Endothelial cell of umbilical vein (primary cell): ENCODE measurements at regions not wholly inside any gene's neighbourhood (a gene's known extent, or its start where the extent isn't known, plus 50 kb on each side); places are given as distances from the start of the nearest gene placed in this dataset.

Source experiments
- BruUV-seq: library from RNA; stranded (reverse); fragments of 400-500 nt; replicated peaks from 2 replicates; lab custom pipeline; 2021; lab: Mats Ljungman, UMichigan
- CTCF ChIA-PET: fragments of 300-600, 350-600 bp; sonication (Branson Sonifier 250); formaldehyde crosslinking; loops from one replicate; lab custom pipeline; 2021; ENCODE audit warnings: antibody characterized with exemption, inconsistent platforms; lab: Charles Lee
- POLR2A ChIA-PET: fragments of 300-600, 350-600 bp; sonication (Branson Sonifier 250); formaldehyde crosslinking; loops from one replicate; lab custom pipeline; 2021; ENCODE audit warnings: antibody characterized with exemption, inconsistent platforms; lab: Charles Lee
- DNase-seq: peaks from one replicate; pipeline ENCODE4 v3.0.0-alpha.2; 2011; ENCODE audit warnings: low read depth, low spot score
- FAIRE-seq: peaks from 2 replicates; lab custom pipeline; 2011; peaks lifted over from hg19 to GRCh38; lab: Jason Lieb, UNC
- H2AFZ ChIP-seq: 2 replicates; pipeline ENCODE4 v1.6.0; 2012; ENCODE audit warnings: low read depth, low read length, control low read depth, inconsistent platforms
- H3K27ac ChIP-seq: 2 replicates; pipeline ENCODE4 v1.5.1; 2011; ENCODE audit warnings: low read depth, mild to moderate bottlenecking, control low read depth, low read length, moderate library complexity; ENCODE audit not compliant: insufficient read depth
- H3K27me3 ChIP-seq, 2 experiments: 2 replicates each; pipeline versions ENCODE4 v1.6.0 to v1.6.1; 2011; ENCODE audit warnings: low read length in 2 of 2, mixed read lengths in 1 of 2; ENCODE audit not compliant: control insufficient read depth in 2 of 2, insufficient read depth in 2 of 2
- H3K36me3 ChIP-seq, 2 experiments: 2 replicates in 1 of 2; 3 replicates in 1 of 2; pipeline ENCODE4 v1.5.1; 2011; ENCODE audit warnings: low read length in 2 of 2, mild to moderate bottlenecking in 1 of 2, moderate library complexity in 1 of 2; ENCODE audit not compliant: control insufficient read depth in 2 of 2, insufficient read depth in 2 of 2; ENCODE audit errors: extremely low read depth in 1 of 2
- H3K4me1 ChIP-seq: 3 replicates; pipeline ENCODE4 v1.5.1; 2011; ENCODE audit warnings: mild to moderate bottlenecking, low read length; ENCODE audit not compliant: control insufficient read depth, insufficient read depth; ENCODE audit errors: extremely low read depth
- H3K4me2 ChIP-seq: 2 replicates; pipeline ENCODE4 v1.6.1; 2011; ENCODE audit warnings: low read length, control low read depth, mixed read lengths; ENCODE audit not compliant: insufficient read depth
- H3K4me3 ChIP-seq, 3 experiments: fragments of 200-600 bp in 1 of 3; sonication (generic), shearing (Covaris generic) in 1 of 3; replicated peaks in 1 of 3; 2 replicates each; pipeline ENCODE4 v1.5.1; 2011 to 2016; ENCODE audit warnings: control low read depth in 3 of 3, low read length in 3 of 3, mild to moderate bottlenecking in 2 of 3, inconsistent platforms in 1 of 3, low read depth in 1 of 3, moderate library complexity in 1 of 3; ENCODE audit not compliant: insufficient read depth in 1 of 3
- H3K79me2 ChIP-seq: 2 replicates; pipeline ENCODE4 v1.6.0; 2012; ENCODE audit warnings: low read length, inconsistent platforms; ENCODE audit not compliant: control insufficient read depth, insufficient read depth
- H3K9ac ChIP-seq: replicated peaks from 2 replicates; pipeline ENCODE3; 2011; ENCODE audit warnings: low read length, control low read depth; ENCODE audit not compliant: insufficient read depth; ENCODE audit errors: extremely low read depth
- H3K9me1 ChIP-seq: replicated peaks from 3 replicates; pipeline ENCODE4 v1.6.0; 2011; ENCODE audit warnings: mild to moderate bottlenecking, low read length; ENCODE audit not compliant: control insufficient read depth, insufficient read depth; ENCODE audit errors: extremely low read depth
- H3K9me3 ChIP-seq: replicated peaks from 2 replicates; pipeline ENCODE4 v1.5.1; 2012; ENCODE audit warnings: low read length, inconsistent platforms; ENCODE audit not compliant: control insufficient read depth, insufficient read depth
- H4K20me1 ChIP-seq: replicated peaks from 2 replicates; pipeline ENCODE3; 2011; ENCODE audit warnings: mild to moderate bottlenecking, low read length; ENCODE audit not compliant: control insufficient read depth, insufficient read depth; ENCODE audit errors: extremely low read depth
- CTCF ChIP-seq, 2 donors: IDR thresholded peaks; 1 replicate in 1 of 2; 2 replicates in 1 of 2; pipeline ENCODE4 v1.5.1; 2011; ENCODE audit warnings: low read length in 2 of 2, mild to moderate bottlenecking in 2 of 2, moderate library complexity in 2 of 2, control low read depth in 1 of 2, inconsistent platforms in 1 of 2, low read depth in 1 of 2; ENCODE audit not compliant: insufficient read depth in 1 of 2; ENCODE audit errors: extremely low read depth in 1 of 2
- EZH2 ChIP-seq: IDR thresholded peaks from 2 replicates; pipeline ENCODE4 v1.6.1; 2012; ENCODE audit warnings: borderline replicate concordance, low read depth, mild to moderate bottlenecking, moderate library complexity, low read length, inconsistent platforms; ENCODE audit not compliant: severe bottlenecking
- FOS ChIP-seq: IDR thresholded peaks from 2 replicates; pipeline ENCODE4 v1.6.1; 2011; ENCODE audit warnings: mild to moderate bottlenecking, low read length, moderate library complexity, borderline replicate concordance; ENCODE audit not compliant: insufficient read depth
- GATA2 ChIP-seq: IDR thresholded peaks from 2 replicates; pipeline ENCODE4 v1.7.0; 2011; ENCODE audit warnings: low read depth, mild to moderate bottlenecking, moderate library complexity, mixed read lengths, low read length; ENCODE audit not compliant: insufficient read length, insufficient read depth
- JUN ChIP-seq: IDR thresholded peaks from 2 replicates; pipeline ENCODE4 v1.6.1; 2011; ENCODE audit warnings: borderline replicate concordance, low read depth; ENCODE audit not compliant: insufficient read length, insufficient read depth
- MAX ChIP-seq: IDR thresholded peaks from 2 replicates; pipeline ENCODE4 v1.6.1; 2011; ENCODE audit not compliant: insufficient read depth, insufficient read length
- MYC ChIP-seq: IDR thresholded peaks from one replicate; pipeline ENCODE4 v1.6.1; 2011; ENCODE audit warnings: mild to moderate bottlenecking, low read depth, low read length
- POLR2A ChIP-seq: IDR thresholded peaks from 2 replicates; pipeline ENCODE4 v1.6.1; 2012; ENCODE audit warnings: low read depth, mild to moderate bottlenecking, control low read depth, low read length
- POLR2AphosphoS5 ChIP-seq: IDR thresholded peaks from 2 replicates; pipeline ENCODE4 v1.6.1; 2012; ENCODE audit warnings: low read depth, mild to moderate bottlenecking, control low read depth, low read length, moderate library complexity; ENCODE audit not compliant: insufficient read depth
- dilution Hi-C: fragments of 300-500 bp; cut with MboI; formaldehyde crosslinking; loops from one replicate; pipeline ENCODE4 v1.15.0; 2019; ENCODE audit warnings: low sequenced_read_pairs; ENCODE audit not compliant: extremely low pct_ligation_motif_present
- intact Hi-C: fragments of 100-400 bp; cut with micrococcal nuclease; formaldehyde crosslinking; loops from one replicate; pipeline ENCODE4 v1.10.0; 2022

- H3K27ac ChIP-seq, result no peak overlapping the region
- H3K9ac ChIP-seq, result no peak overlapping the region
- ChIA-PET CTCF (no interaction called here), POLR2A (no interaction called here)
- dilution Hi-C loops (no loop called here), intact Hi-C loops (no loop called here)
- no peak overlapping the region for H2AFZ ChIP-seq
- no TSS peak for BruUV-seq
- DNase-seq (no peak), FAIRE-seq (no peak)
- no peak for TF ChIP-seq EZH2
- no peak overlapping the region for H3K4me2 ChIP-seq
- no peak overlapping the region for H3K4me3 ChIP-seq
- no peaks in the 10 kb centered on the region for H3K9me1 ChIP-seq
- H3K27me3 ChIP-seq, result no peaks in the 10 kb centered on the region
- H3K9me3 ChIP-seq, result no peaks in the 10 kb centered on the region
- H3K36me3 ChIP-seq, result no peaks in the 10 kb centered on the region
- no peaks in the 10 kb centered on the region for H3K4me1 ChIP-seq
- no peaks in the 10 kb centered on the region for H3K79me2 ChIP-seq
- H4K20me1 ChIP-seq, result no peaks in the 10 kb centered on the region
These were observed 364.2 kb upstream of the SLC10A2 start for GRCh38 chr13:103430368-103430767.

DNA sequence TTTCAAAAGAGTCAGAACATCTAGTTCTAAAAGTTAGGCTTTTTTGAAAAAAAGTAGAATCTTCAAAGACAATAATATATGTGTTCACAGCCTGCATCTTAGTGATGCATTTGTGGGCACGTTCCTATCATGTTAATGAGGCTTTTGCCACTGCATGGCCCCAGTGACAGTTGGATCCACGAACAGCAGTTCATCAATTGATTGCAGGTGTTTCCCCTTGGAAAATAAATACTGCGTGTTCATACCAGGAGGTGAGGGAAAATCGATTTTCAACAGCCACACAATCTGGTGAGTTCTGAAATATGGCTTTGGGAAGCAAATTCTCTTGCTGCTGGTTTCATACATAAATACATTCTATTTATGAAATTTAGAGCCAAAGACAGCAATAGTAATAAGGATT lies 343.8 kb upstream of the SLC10A2 start:
- Histone ChIP-seq H2AFZ (no peak overlapping the region), H3K4me2 (no peak overlapping the region), H4K20me1 (no peaks in the 10 kb centered on the region), H3K9me3 (peaks cover 2% of the 10 kb centered on the region), H3K27me3 (no peaks in the 10 kb centered on the region), H3K4me1 (no peaks in the 10 kb centered on the region), H3K9me1 (no peaks in the 10 kb centered on the region), H3K9ac (no peak overlapping the region), H3K4me3 (no peak overlapping the region), H3K27ac (no peak overlapping the region), H3K79me2 (no peaks in the 10 kb centered on the region), H3K36me3 (no peaks in the 10 kb centered on the region)
- CTCF ChIA-PET, result no interaction called here
- FAIRE-seq (no peak), DNase-seq (no peak)
- BruUV-seq, result no TSS peak
- intact Hi-C loops (no loop called here), dilution Hi-C loops (no loop called here)
- POLR2A ChIA-PET, result no interaction called here
- TF ChIP-seq POLR2AphosphoS5 (no peak), MYC (no peak), MAX (no peak), JUN (no peak), POLR2A (no peak), GATA2 (no peak), EZH2 (no peak), CTCF (IDR thresholded peaks at IDR 0.05; ENCODE audit: extremely low read depth in 1 of 2, insufficient read depth in 1 of 2, low read depth in 1 of 2, low read length in 2 of 2) (no peak), FOS (no peak)
